Nephron (organoid): ENCODE measurements at regions not wholly inside any gene's neighbourhood (a gene's known extent, or its start where the extent isn't known, plus 50 kb on each side); places are given as distances from the start of the nearest gene placed in this dataset.

ENCODE experiments used
- H3K27ac Mint-ChIP-seq, 3 experiments: 2 replicates each; pipeline ENCODE4 v1.8.0; 2020; ENCODE audit warnings: mixed read lengths in 3 of 3, mild to moderate bottlenecking in 2 of 3, moderate library complexity in 1 of 3
- H3K27me3 Mint-ChIP-seq: 2 replicates; pipeline ENCODE4 v1.8.0; 2021; ENCODE audit warnings: low read depth, mild to moderate bottlenecking, moderate library complexity, mixed read lengths
- H3K36me3 Mint-ChIP-seq: 2 replicates; pipeline ENCODE4 v1.8.0; 2020; ENCODE audit warnings: low read depth, mixed read lengths
- H3K4me1 Mint-ChIP-seq: 2 replicates; pipeline ENCODE4 v1.8.0; 2020; ENCODE audit warnings: mixed read lengths
- H3K4me3 Mint-ChIP-seq, 3 experiments: 2 replicates each; pipeline ENCODE4 v1.8.0; 2020; ENCODE audit warnings: mild to moderate bottlenecking in 3 of 3, mixed read lengths in 3 of 3, moderate library complexity in 2 of 3
- H3K9me3 Mint-ChIP-seq: 2 replicates; pipeline ENCODE4 v1.8.0; 2020; ENCODE audit warnings: mixed read lengths
- TF ChIP-seq, protein P1 (sequence below), 3 experiments: fragments of 200-600 bp; sonication (generic); IDR thresholded peaks; one replicate each; pipeline ENCODE4 v1.5.0; 2021; ENCODE audit warnings: antibody characterized with exemption in 3 of 3; ENCODE audit not compliant: unreplicated experiment in 3 of 3

DNA sequence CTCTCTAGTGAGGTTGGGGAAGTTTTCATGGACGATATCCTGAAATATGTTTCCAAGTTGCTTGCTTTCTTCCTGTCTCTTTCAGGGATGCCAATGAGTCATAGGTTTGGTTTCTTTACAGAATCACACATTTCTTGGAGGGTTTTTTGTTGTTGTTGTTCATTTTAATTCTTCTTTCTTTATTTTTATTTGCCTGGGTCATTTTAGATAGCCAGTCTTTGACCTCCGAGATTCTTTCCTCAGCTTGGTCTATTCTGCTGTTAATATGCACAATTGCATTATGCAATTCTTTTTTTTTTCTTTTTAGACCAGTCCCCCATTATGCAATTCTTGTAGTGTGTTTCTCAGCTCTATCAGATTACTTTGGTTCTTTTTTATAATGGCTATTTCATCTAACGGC is 338.9 kb downstream of the AEBP2 start:
- peaks cover 3% of the 10 kb centered on the region for H3K4me1 Mint-ChIP-seq
- TF ChIP-seq, protein P1, sequence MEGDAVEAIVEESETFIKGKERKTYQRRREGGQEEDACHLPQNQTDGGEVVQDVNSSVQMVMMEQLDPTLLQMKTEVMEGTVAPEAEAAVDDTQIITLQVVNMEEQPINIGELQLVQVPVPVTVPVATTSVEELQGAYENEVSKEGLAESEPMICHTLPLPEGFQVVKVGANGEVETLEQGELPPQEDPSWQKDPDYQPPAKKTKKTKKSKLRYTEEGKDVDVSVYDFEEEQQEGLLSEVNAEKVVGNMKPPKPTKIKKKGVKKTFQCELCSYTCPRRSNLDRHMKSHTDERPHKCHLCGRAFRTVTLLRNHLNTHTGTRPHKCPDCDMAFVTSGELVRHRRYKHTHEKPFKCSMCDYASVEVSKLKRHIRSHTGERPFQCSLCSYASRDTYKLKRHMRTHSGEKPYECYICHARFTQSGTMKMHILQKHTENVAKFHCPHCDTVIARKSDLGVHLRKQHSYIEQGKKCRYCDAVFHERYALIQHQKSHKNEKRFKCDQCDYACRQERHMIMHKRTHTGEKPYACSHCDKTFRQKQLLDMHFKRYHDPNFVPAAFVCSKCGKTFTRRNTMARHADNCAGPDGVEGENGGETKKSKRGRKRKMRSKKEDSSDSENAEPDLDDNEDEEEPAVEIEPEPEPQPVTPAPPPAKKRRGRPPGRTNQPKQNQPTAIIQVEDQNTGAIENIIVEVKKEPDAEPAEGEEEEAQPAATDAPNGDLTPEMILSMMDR (IDR thresholded peaks at IDR 0.05; ENCODE audit: unreplicated experiment in 3 of 3), result no peak
- H3K27ac Mint-ChIP-seq, result no peak overlapping the region
- H3K4me3 Mint-ChIP-seq, result no peak overlapping the region
- H3K9me3 Mint-ChIP-seq, result peaks cover 7% of the 10 kb centered on the region
- H3K36me3 Mint-ChIP-seq, result no peaks in the 10 kb centered on the region
- no peaks in the 10 kb centered on the region for H3K27me3 Mint-ChIP-seq

DNA sequence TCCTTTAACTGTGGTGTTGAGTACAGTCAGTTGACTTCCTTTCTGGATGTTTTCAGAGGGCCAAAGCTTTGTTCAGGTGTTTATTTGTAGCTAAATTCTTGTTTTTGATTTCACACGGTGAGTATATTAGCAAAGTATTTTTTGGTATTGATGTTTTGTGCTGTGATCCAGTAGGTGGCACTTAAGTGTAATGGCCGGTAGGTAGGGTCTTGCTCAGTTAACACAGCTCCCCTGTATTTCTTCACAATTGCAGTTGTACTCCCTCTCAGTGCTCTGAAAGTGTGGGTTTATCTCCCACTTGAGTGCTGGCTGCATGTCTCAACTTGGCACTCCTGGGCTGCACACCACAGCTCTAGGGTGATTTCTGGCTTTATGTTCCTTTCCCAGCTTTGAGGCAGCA is 339.5 kb downstream of the AEBP2 start:
- H3K27me3 Mint-ChIP-seq, result no peaks in the 10 kb centered on the region
- peaks cover 4% of the 10 kb centered on the region for H3K4me1 Mint-ChIP-seq
- no peak overlapping the region for H3K27ac Mint-ChIP-seq
- TF ChIP-seq, protein P1 (IDR thresholded peaks at IDR 0.05; ENCODE audit: unreplicated experiment in 3 of 3), result no peak
- peaks cover 8% of the 10 kb centered on the region for H3K9me3 Mint-ChIP-seq
- H3K4me3 Mint-ChIP-seq, result no peak overlapping the region
- no peaks in the 10 kb centered on the region for H3K36me3 Mint-ChIP-seq

DNA sequence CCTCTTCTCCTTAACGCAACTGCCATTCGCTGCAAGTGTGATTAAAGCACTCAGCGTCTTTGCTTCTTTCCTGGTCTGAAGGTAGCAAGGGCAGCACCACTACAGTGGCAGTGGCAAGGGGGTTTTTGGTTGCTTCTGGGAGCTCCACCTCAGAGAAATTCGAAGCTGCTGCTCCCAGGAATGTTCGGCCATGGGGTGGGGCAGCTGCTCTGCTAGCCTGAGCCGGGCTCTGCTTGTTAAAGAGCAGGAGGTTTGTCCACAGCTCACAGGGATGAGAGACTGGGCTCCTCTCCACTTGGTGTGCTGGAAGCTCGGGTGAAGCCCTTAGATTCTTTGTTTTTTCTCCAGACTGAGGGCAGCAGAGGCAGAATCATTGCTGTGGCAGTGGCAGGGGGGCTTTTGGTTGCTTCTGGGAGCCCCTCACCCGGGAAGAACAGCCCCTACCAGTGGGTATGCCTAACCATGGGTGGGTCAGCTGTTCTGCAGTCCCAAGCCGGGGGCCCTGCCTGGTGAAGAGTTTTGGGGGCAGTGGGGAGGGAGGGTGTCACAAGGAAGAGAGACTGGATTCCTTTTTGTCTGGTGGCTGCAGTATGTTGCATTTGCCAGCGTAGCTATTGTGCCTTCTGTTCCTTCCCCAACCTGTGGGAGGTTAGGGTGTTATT is 340.2 kb downstream of the AEBP2 start:
- Mint-ChIP-seq H3K36me3 (no peaks in the 10 kb centered on the region), H3K27ac (peak overlapping the region in 2 of 3 experiments; percentile 34 to 44), H3K9me3 (peaks cover 8% of the 10 kb centered on the region), H3K4me1 (peaks cover 4% of the 10 kb centered on the region), H3K4me3 (no peak overlapping the region), H3K27me3 (no peaks in the 10 kb centered on the region)
- TF ChIP-seq, protein P1 (IDR thresholded peaks at IDR 0.05; ENCODE audit: unreplicated experiment in 3 of 3), result peak in 1 of 3 experiments; percentile 10

DNA sequence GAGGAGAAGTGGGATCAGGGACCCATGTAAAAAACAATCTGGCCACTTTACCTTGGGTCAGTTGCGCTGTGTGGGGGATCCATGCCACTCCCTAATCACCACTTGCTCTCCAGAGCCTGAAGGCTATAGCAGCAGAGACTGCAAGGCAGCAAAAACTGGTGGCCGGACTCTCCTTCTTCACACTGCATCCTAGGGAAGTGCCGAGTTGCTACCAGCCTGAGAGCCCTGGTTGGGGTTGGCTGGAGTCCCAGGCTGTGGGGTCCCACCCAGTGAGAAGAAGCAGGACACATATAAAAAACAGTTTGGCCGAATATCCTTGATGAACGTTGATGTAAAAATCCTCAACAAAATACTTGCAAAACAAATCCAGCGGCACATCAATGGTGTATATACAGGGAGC is 341.2 kb downstream of the AEBP2 start:
- peak overlapping the region in 1 of 3 experiments; percentile 8 for H3K27ac Mint-ChIP-seq
- peaks cover 12% of the 10 kb centered on the region for H3K9me3 Mint-ChIP-seq
- H3K36me3 Mint-ChIP-seq, result no peaks in the 10 kb centered on the region
- H3K4me3 Mint-ChIP-seq, result no peak overlapping the region
- TF ChIP-seq, protein P1 (IDR thresholded peaks at IDR 0.05; ENCODE audit: unreplicated experiment in 3 of 3), result no peak
- no peaks in the 10 kb centered on the region for H3K27me3 Mint-ChIP-seq
- peaks cover 4% of the 10 kb centered on the region for H3K4me1 Mint-ChIP-seq

DNA sequence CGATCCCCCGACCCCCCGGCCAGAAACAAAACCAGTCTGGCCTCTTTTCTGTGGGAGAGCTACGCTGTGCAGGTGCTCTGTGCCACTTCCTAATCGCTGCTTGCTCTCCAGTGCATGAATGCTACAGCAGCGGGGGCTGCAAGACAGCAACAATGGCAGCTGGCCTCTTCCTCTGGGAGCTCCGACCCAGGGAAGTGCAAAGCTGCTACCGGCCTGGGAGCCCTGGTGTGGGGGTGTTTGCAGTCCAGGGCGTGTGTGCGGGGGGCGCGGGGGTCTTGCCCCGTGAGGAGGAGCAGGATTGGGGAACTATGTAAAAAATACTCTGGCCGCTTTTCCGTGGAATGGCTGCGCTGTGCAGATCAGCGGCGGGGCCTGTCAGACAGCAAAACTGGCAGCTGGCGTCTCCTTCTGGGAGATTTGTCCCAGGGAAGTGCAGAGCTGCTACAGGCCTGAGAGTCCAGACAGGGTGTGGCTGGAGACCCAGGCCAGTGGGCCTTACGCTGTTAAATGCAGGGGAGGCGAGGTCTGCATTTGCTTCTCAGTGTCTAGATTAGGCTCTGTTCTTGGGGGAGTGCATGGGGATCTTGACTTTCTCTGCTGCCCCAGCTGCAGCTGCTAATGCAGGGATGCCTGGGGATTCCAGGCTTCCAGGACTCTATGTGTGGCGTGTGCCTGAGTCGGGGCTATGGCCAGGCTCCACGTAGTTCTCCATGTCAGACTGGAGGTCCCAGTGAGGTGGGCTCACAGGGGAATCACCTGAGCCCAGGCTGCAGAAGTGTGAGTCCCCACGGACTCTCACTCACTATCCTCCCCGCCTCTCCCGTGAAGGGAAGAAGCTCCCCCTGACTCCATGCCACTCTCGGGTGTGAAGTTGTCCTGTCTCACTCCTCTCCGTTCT is 344.5 kb downstream of the AEBP2 start:
- Mint-ChIP-seq H3K27me3 (no peaks in the 10 kb centered on the region), H3K4me1 (peaks cover 4% of the 10 kb centered on the region), H3K27ac (peak overlapping the region; percentile 77 to 91 (median 90)), H3K4me3 (peak overlapping the region; percentile 72 to 75 (median 72)), H3K36me3 (no peaks in the 10 kb centered on the region), H3K9me3 (peaks cover 28% of the 10 kb centered on the region)
- TF ChIP-seq, protein P1 (IDR thresholded peaks at IDR 0.05; ENCODE audit: unreplicated experiment in 3 of 3), result no peak
